ENCODE measurements at regions not wholly inside any gene's neighbourhood (a gene's known extent, or its start where the extent isn't known, plus 50 kb on each side); places are given as distances from the start of the nearest gene placed in this dataset.

- TF ChIP-seq TCF7L2 (IDR thresholded peaks at IDR 0.05; ENCODE audit: borderline replicate concordance, extremely low read depth, insufficient read depth, insufficient read length): no peak
These were observed 85.4 kb downstream of the PHETA1 start (continued) for GRCh38 chr12:111283521-111283920.

- Histone ChIP-seq H4K20me1 (ENCODE audit: insufficient read depth) (no peaks in the 10 kb centered on the region), H3K4me2 (ENCODE audit: low read length) (no peak overlapping the region), H3K4me1 (ENCODE audit: control insufficient read depth in 1 of 2, insufficient read depth in 2 of 2, low read length in 2 of 2) (peaks cover 0 to 4% of the 10 kb centered on the region in 2 experiments; a peak in 1 of 4 replicates), H2AFZ (ENCODE audit: low read depth, low read length, poor library complexity, severe bottlenecking) (no peak overlapping the region), H3K9me2 (ENCODE audit: insufficient read depth) (no peaks in the 10 kb centered on the region), H3K9me3 (ENCODE audit: control insufficient read depth in 1 of 2, insufficient read depth in 1 of 2, low read depth in 1 of 2, low read length in 2 of 2) (peaks cover 0 to 3% of the 10 kb centered on the region in 2 experiments; a peak in 2 of 4 replicates), H3K79me2 (ENCODE audit: insufficient read depth, low read length) (no peaks in the 10 kb centered on the region), H3K27me3 (ENCODE audit: insufficient read depth, low read length) (no peaks in the 10 kb centered on the region), H3K27ac (ENCODE audit: low read depth, low read length) (no peak overlapping the region), H3K9ac (ENCODE audit: low read length) (no peak overlapping the region), H3K36me3 (ENCODE audit: control insufficient read depth in 1 of 2, insufficient read depth in 2 of 2, low read length in 2 of 2) (no peaks in the 10 kb centered on the region), H3K4me3 (replicated peaks in 1 of 2; ENCODE audit: low read depth in 1 of 2, low read length in 2 of 2) (no peak overlapping the region)
- POLR2A ChIA-PET: no interaction called here
- TF ChIP-seq TCF7L2 (IDR thresholded peaks at IDR 0.05; ENCODE audit: borderline replicate concordance, extremely low read depth, insufficient read depth, insufficient read length) (no peak), EZH2 (IDR thresholded peaks at IDR 0.05) (no peak), ZNF274 (IDR thresholded peaks at IDR 0.05; ENCODE audit: low read depth, low read length) (no peak), FOSL1 (IDR thresholded peaks at IDR 0.05; ENCODE audit: low read depth) (no peak)
- DNase-seq (ENCODE audit: low read depth, low spot score) (no peak), ATAC-seq (no peak)
- intact Hi-C loops (cut with micrococcal nuclease): no loop called here
- CTCF ChIA-PET: interaction anchor here (1.1 kb wide), 1 partner anchor 21 kb away, joined by 4 read pairs; no protein-coding TSS in a partner anchor
- RAD21 ChIA-PET (ENCODE audit: low non-redundant PET in 1 of 2, low total read pairs in 2 of 2, uncharacterized antibody in 2 of 2, unreplicated experiment in 2 of 2): no interaction called here
- no TSS peak for BruUV-seq (replicated peaks)
These were observed 91.3 kb downstream of the PHETA1 start for GRCh38 chr12:111277570-111277969.

GRCh38 chr12:111276146-111276545, 92.7 kb downstream of the PHETA1 start:
- no peak overlapping the region for H3K9ac ChIP-seq (ENCODE audit: low read length)
- H3K4me1 ChIP-seq (ENCODE audit: control insufficient read depth in 1 of 2, insufficient read depth in 2 of 2, low read length in 2 of 2): peaks cover 3 to 13% of the 10 kb centered on the region in 2 experiments; a peak in 3 of 4 replicates
- ChIA-PET RAD21 (ENCODE audit: low non-redundant PET in 1 of 2, low total read pairs in 2 of 2, uncharacterized antibody in 2 of 2, unreplicated experiment in 2 of 2) (no interaction called here), CTCF (no interaction called here), POLR2A (no interaction called here)
- DNase-seq (ENCODE audit: low read depth, low spot score) (no peak), ATAC-seq (no peak)
- intact Hi-C loops (cut with micrococcal nuclease): no loop called here
- H3K4me3 ChIP-seq (replicated peaks in 1 of 2; ENCODE audit: low read depth in 1 of 2, low read length in 2 of 2): no peak overlapping the region
- H3K79me2 ChIP-seq (ENCODE audit: insufficient read depth, low read length): no peaks in the 10 kb centered on the region
- peaks cover 0 to 3% of the 10 kb centered on the region in 2 experiments; a peak in 2 of 4 replicates for H3K9me3 ChIP-seq (ENCODE audit: control insufficient read depth in 1 of 2, insufficient read depth in 1 of 2, low read depth in 1 of 2, low read length in 2 of 2)
- no peaks in the 10 kb centered on the region for H4K20me1 ChIP-seq (ENCODE audit: insufficient read depth)
- H3K27ac ChIP-seq (ENCODE audit: low read depth, low read length): no peak overlapping the region
- TF ChIP-seq SP1 (IDR thresholded peaks at IDR 0.05; ENCODE audit: low read depth) (no peak), ATF3 (IDR thresholded peaks at IDR 0.05) (no peak), POLR2AphosphoS5 (IDR thresholded peaks at IDR 0.05; ENCODE audit: low read depth, low read length) (no peak), MAX (IDR thresholded peaks at IDR 0.05) (no peak), ELF1 (IDR thresholded peaks at IDR 0.05; ENCODE audit: borderline replicate concordance, low read depth) (no peak), CBX3 (IDR thresholded peaks at IDR 0.05; ENCODE audit: low read depth) (no peak), CTCF (IDR thresholded peaks at IDR 0.05 in 2 of 3, conservative IDR thresholded peaks at IDR 0.05 in 1 of 3; ENCODE audit: borderline replicate concordance in 1 of 3, insufficient read depth in 1 of 3, low read depth in 2 of 3, low read length in 2 of 3) (no peak), ZFX (IDR thresholded peaks at IDR 0.05) (no peak), EZH2phosphoT487 (IDR thresholded peaks at IDR 0.05; ENCODE audit: borderline replicate concordance) (no peak)
- no peaks in the 10 kb centered on the region for H3K9me2 ChIP-seq (ENCODE audit: insufficient read depth)
- H3K27me3 ChIP-seq (ENCODE audit: insufficient read depth, low read length): no peaks in the 10 kb centered on the region
- BruUV-seq (replicated peaks): no TSS peak
- no peaks in the 10 kb centered on the region for H3K36me3 ChIP-seq (ENCODE audit: control insufficient read depth in 1 of 2, insufficient read depth in 2 of 2, low read length in 2 of 2)
- H3K4me2 ChIP-seq (ENCODE audit: low read length): no peak overlapping the region
- H2AFZ ChIP-seq (ENCODE audit: low read depth, low read length, poor library complexity, severe bottlenecking): no peak overlapping the region
